DMS79 treated with DMSO at 0.1 percent for 48 hours (cell line): ENCODE measurements at regions not wholly inside any gene's neighbourhood (a gene's known extent, or its start where the extent isn't known, plus 50 kb on each side); places are given as distances from the start of the nearest gene placed in this dataset.
"Not testable (repeated sequence)": the region's sequence is repeated elsewhere in the genome, so short reads cannot be mapped to it uniquely, and the experiment has no call there.

Experiments
- DNase-seq: peaks from one replicate; lab custom pipeline; 2025; lab: John Stamatoyannopoulos, UW

GRCh38 chr5:12657914-12658474 is 753.7 kb upstream of the CTNND2 start:
- not testable (repeated sequence) for DNase-seq

- no peak for DNase-seq
Measured at GRCh38 chr5:12655675-12656074, 751.4 kb upstream of the CTNND2 start.

GRCh38 chr5:12652201-12652600 is 748.0 kb upstream of the CTNND2 start:
- DNase-seq, result no peak

GRCh38 chr5:12648558-12648957 is 744.3 kb upstream of the CTNND2 start:
- no peak for DNase-seq

GRCh38 chr5:12647613-12648012 is 743.4 kb upstream of the CTNND2 start:
- no peak for DNase-seq

GRCh38 chr5:12645582-12645981 is 741.3 kb upstream of the CTNND2 start:
- DNase-seq, result no peak

- no peak for DNase-seq
Measured at GRCh38 chr5:12636209-12636608, 732.0 kb upstream of the CTNND2 start.

GRCh38 chr5:12626556-12626955 is 722.3 kb upstream of the CTNND2 start:
- DNase-seq, result no peak

- DNase-seq, result no peak
Measured at GRCh38 chr5:12625667-12626263, 721.5 kb upstream of the CTNND2 start.

- no peak for DNase-seq
Measured at GRCh38 chr5:12624776-12625560, 720.7 kb upstream of the CTNND2 start.

- no peak for DNase-seq
Measured at GRCh38 chr5:12623408-12623807, 719.2 kb upstream of the CTNND2 start.

GRCh38 chr5:12616093-12616492 is 711.8 kb upstream of the CTNND2 start:
- DNase-seq, result no peak

GRCh38 chr5:12615141-12615820 is 711.0 kb upstream of the CTNND2 start:
- no peak for DNase-seq

- no peak for DNase-seq
Measured at GRCh38 chr5:12614608-12615007, 710.4 kb upstream of the CTNND2 start.

GRCh38 chr5:12611132-12611531 is 706.9 kb upstream of the CTNND2 start:
- DNase-seq, result no peak

- not testable (repeated sequence) for DNase-seq
Measured at GRCh38 chr5:12607817-12608216, 703.6 kb upstream of the CTNND2 start.

GRCh38 chr5:12592228-12592627 is 688.0 kb upstream of the CTNND2 start:
- no peak for DNase-seq

- no peak for DNase-seq
Measured at GRCh38 chr5:12586406-12586805, 682.2 kb upstream of the CTNND2 start.

- not testable (repeated sequence) for DNase-seq
Measured at GRCh38 chr5:12578803-12579202, 674.6 kb upstream of the CTNND2 start.

- not testable (repeated sequence) for DNase-seq
Measured at GRCh38 chr5:12576953-12577352, 672.7 kb upstream of the CTNND2 start.

GRCh38 chr5:12574298-12575093 is 670.2 kb upstream of the CTNND2 start:
- DNase-seq, result not testable (repeated sequence)

- DNase-seq, result not testable (repeated sequence)
Measured at GRCh38 chr5:12573916-12574297, 669.7 kb upstream of the CTNND2 start.
